GM23338 (cell line): ENCODE measurements at regions not wholly inside any gene's neighbourhood (a gene's known extent, or its start where the extent isn't known, plus 50 kb on each side); places are given as distances from the start of the nearest gene placed in this dataset.

Source experiments
- ATAC-seq: fragments of 200-7000 bp; cut with Tn5 transposase; 3 replicates; pipeline ENCODE4 v1.9.1; 2020
- DNase-seq: peaks from one replicate; pipeline ENCODE4 v3.0.0-alpha.2; 2015; ENCODE audit warnings: low spot score
- H2AFZ ChIP-seq: fragments of 200-600 bp; sonication (generic); 2 replicates; pipeline ENCODE4 v1.8.0; 2016; ENCODE audit warnings: antibody characterized with exemption, mild to moderate bottlenecking, moderate library complexity
- H3F3A ChIP-seq: fragments of 200-600 bp; sonication (generic); replicated peaks from 2 replicates; pipeline ENCODE4 v1.8.0; 2017; ENCODE audit warnings: antibody characterized with exemption, mixed run types, low read depth
- H3K27ac ChIP-seq: fragments of 200-600 bp; sonication (generic); 2 replicates; pipeline ENCODE4 v1.6.1; 2016; ENCODE audit warnings: low read depth
- H3K27me3 ChIP-seq: fragments of 200-600 bp; sonication (generic); 2 replicates; pipeline ENCODE4 v1.8.0; 2016; ENCODE audit warnings: mild to moderate bottlenecking, mixed run types, moderate library complexity; ENCODE audit not compliant: insufficient read depth
- H3K36me3 ChIP-seq: fragments of 200-600 bp; sonication (generic); 2 replicates; pipeline ENCODE4 v1.8.0; 2016; ENCODE audit warnings: mild to moderate bottlenecking; ENCODE audit not compliant: insufficient read depth
- H3K4me1 ChIP-seq: fragments of 200-600 bp; sonication (generic); 2 replicates; pipeline ENCODE4 v1.8.0; 2016; ENCODE audit warnings: mild to moderate bottlenecking, moderate library complexity; ENCODE audit not compliant: insufficient read depth
- H3K4me2 ChIP-seq: fragments of 200-600 bp; sonication (generic); 2 replicates; pipeline ENCODE4 v1.7.1; 2017; ENCODE audit warnings: mixed run types
- H3K4me3 ChIP-seq: fragments of 200-600 bp; sonication (generic); 2 replicates; pipeline ENCODE4 v1.6.1; 2016; ENCODE audit warnings: mixed run types
- H3K79me2 ChIP-seq: fragments of 200-600 bp; sonication (generic); replicated peaks from 2 replicates; pipeline ENCODE4 v1.8.0; 2017; ENCODE audit warnings: mild to moderate bottlenecking; ENCODE audit not compliant: insufficient read depth
- H3K9me2 ChIP-seq: fragments of 200-600 bp; sonication (generic); 2 replicates; pipeline ENCODE4 v1.8.0; 2017; ENCODE audit not compliant: insufficient read depth
- H4K20me1 ChIP-seq: fragments of 200-600 bp; sonication (generic); replicated peaks from 2 replicates; pipeline ENCODE4 v1.8.0; 2017; ENCODE audit warnings: mild to moderate bottlenecking; ENCODE audit not compliant: insufficient read depth
- H3K27ac Mint-ChIP-seq: 2 replicates; pipeline ENCODE4 v1.8.0; 2020; ENCODE audit warnings: inconsistent platforms, mild to moderate bottlenecking, moderate library complexity, mixed read lengths
- H3K27me3 Mint-ChIP-seq: 3 replicates; pipeline ENCODE4 v1.8.0; 2022; ENCODE audit warnings: low read depth, mild to moderate bottlenecking, moderate library complexity, mixed read lengths, inconsistent platforms; ENCODE audit not compliant: insufficient read depth, poor library complexity
- H3K36me3 Mint-ChIP-seq: 3 replicates; pipeline ENCODE4 v1.8.0; 2021; ENCODE audit warnings: low read depth, mild to moderate bottlenecking, inconsistent platforms, moderate library complexity, mixed read lengths
- H3K4me1 Mint-ChIP-seq: 3 replicates; pipeline ENCODE4 v1.8.0; 2020; ENCODE audit warnings: mild to moderate bottlenecking, inconsistent platforms, mixed read lengths
- H3K4me3 Mint-ChIP-seq: 3 replicates; pipeline ENCODE4 v1.8.0; 2021; ENCODE audit warnings: moderate library complexity, mild to moderate bottlenecking, inconsistent platforms, mixed read lengths
- H3K9me3 Mint-ChIP-seq: 3 replicates; pipeline ENCODE4 v1.8.0; 2020; ENCODE audit warnings: moderate library complexity, mild to moderate bottlenecking, inconsistent platforms, mixed read lengths
- CREB1 ChIP-seq: fragments of 250-450 bp; sonication (Bioruptor Pico); IDR thresholded peaks from 2 replicates; pipeline ENCODE4 v1.5.0; 2020; ENCODE audit warnings: low read depth, mild to moderate bottlenecking, moderate library complexity
- EZH2 ChIP-seq: fragments of 200-600 bp; sonication (generic); IDR thresholded peaks from one replicate; pipeline ENCODE4 v1.8.0; 2017; ENCODE audit warnings: antibody characterized with exemption, mild to moderate bottlenecking, low read depth; ENCODE audit not compliant: unreplicated experiment
- EZH2phosphoT487 ChIP-seq: fragments of 200-600 bp; sonication (generic); IDR thresholded peaks from one replicate; pipeline ENCODE4 v1.8.1; 2018; ENCODE audit warnings: antibody characterized with exemption; ENCODE audit not compliant: unreplicated experiment
- NANOG ChIP-seq: IDR thresholded peaks from 2 replicates; pipeline ENCODE4 v1.6.1; 2016; ENCODE audit warnings: antibody characterized with exemption, borderline replicate concordance
- POLR2AphosphoS5 ChIP-seq: IDR thresholded peaks from 2 replicates; pipeline ENCODE4 v1.6.1; 2016; ENCODE audit warnings: antibody characterized with exemption, low read depth
- ZNF462 ChIP-seq: fragments of 250-450 bp; sonication (Bioruptor Pico); IDR thresholded peaks from 2 replicates; pipeline ENCODE4 v1.5.0; 2020; ENCODE audit warnings: mild to moderate bottlenecking, moderate library complexity

GRCh38 chr6:2593167-2593566 lies 157.6 kb downstream of the MYLK4 start (continued):
- no peak for TF ChIP-seq ZNF462 (CRISPR knock-in tag)
- no peak for TF ChIP-seq CREB1
- no peak for TF ChIP-seq NANOG

GRCh38 chr6:2589171-2589661 lies 161.5 kb downstream of the MYLK4 start:
- Histone ChIP-seq H2AFZ (peak overlapping the region; percentile 72; the same call in 1 of the 2 replicates), H3K4me3 (no peak overlapping the region), H3K4me2 (no peak overlapping the region), H3K9me2 (peaks cover 6% of the 10 kb centered on the region; the same call in 1 of the 2 replicates), H3F3A (no peaks in the 10 kb centered on the region), H3K4me1 (peaks cover 4% of the 10 kb centered on the region; the same call in 1 of the 2 replicates), H3K27ac (no peak overlapping the region), H4K20me1 (no peaks in the 10 kb centered on the region), H3K36me3 (no peaks in the 10 kb centered on the region), H3K79me2 (no peaks in the 10 kb centered on the region), H3K27me3 (no peaks in the 10 kb centered on the region)
- Mint-ChIP-seq H3K4me1 (peaks cover 6% of the 10 kb centered on the region; the same call in 2 of the 3 replicates), H3K36me3 (peaks cover 2% of the 10 kb centered on the region; the same call in 2 of the 3 replicates), H3K27me3 (peaks cover 3% of the 10 kb centered on the region), H3K27ac (0 out of 2 replicates have a peak overlapping the region, but pooled peaks have one; percentile 37), H3K4me3 (no peak overlapping the region), H3K9me3 (peaks cover 11% of the 10 kb centered on the region)
- ATAC-seq (peak; percentile 76), DNase-seq (peak; percentile 36)
- TF ChIP-seq EZH2phosphoT487: no peak
- no peak for TF ChIP-seq CREB1
- TF ChIP-seq EZH2: no peak
- TF ChIP-seq POLR2AphosphoS5: no peak
- TF ChIP-seq ZNF462 (CRISPR knock-in tag): no peak
